ENCODE measurements at regions not wholly inside any gene's neighbourhood (a gene's known extent, or its start where the extent isn't known, plus 50 kb on each side); places are given as distances from the start of the nearest gene placed in this dataset.

DNA sequence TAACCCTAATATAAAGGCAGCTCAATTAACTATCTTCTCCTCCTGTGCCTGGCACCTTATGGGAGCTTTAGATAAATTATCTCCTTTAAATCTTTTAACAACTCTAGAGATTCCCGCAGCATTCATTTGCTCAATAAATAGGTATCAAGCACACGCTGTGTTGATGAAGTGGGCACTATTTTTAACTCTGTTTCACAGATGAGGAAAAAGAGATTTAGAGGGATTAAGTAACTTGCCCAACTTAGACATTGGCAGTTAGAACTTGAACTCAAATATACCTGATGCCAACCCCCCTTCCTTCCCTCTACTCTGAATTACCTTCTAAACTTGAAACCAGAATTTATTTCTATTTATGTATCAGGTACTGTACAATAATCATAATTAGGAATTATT, 112.4 kb downstream of the SH3TC2 start:
- no peak for DNase-seq (ENCODE audit: low spot score)
- no peak for TF ChIP-seq CTCF (conservative IDR thresholded peaks at IDR 0.05; ENCODE audit: low read depth)
- POLR2A ChIA-PET (ENCODE audit: low non-redundant PET), result no interaction called here
- CTCF ChIA-PET, result interaction anchor here (1.0 kb wide), 1 partner anchor 53 kb away, joined by 3 read pairs; no protein-coding TSS in a partner anchor
- H3K27ac ChIP-seq, result peak overlapping the region; percentile 84

GRCh38 chr5:148950892-148951291, 112.0 kb downstream of the SH3TC2 start:
- H3K27ac ChIP-seq, result no peak overlapping the region
- ChIA-PET CTCF (interaction anchor here (0.7 to 1.0 kb wide), 2 partner anchors 52 to 209 kb away, joined by 3 read pairs; no protein-coding TSS in a partner anchor), POLR2A (ENCODE audit: low non-redundant PET) (no interaction called here)
- TF ChIP-seq CTCF (conservative IDR thresholded peaks at IDR 0.05; ENCODE audit: low read depth), result no peak
- DNase-seq (ENCODE audit: low spot score), result no peak

DNA sequence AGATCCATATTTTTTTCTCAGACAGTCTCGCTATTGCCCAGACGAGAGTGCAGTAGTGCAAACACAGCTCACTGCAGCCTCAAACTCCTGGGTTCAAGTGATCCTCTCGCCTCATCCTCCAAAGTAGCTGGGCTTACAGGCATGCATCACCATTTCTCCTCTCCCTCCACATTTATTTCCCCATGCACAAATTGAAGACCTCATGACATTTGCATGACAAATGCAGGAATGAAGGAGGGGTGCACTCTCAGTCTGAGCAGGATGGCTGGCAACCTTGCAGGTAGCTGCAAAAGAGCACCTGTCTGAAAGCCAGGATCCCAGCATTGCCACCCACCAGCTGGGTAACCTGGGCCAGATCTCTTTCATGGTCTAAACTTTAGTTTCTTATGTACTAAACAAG, 111.2 kb downstream of the SH3TC2 start:
- CTCF ChIA-PET, result interaction anchor here (0.5 to 1.0 kb wide), 3 partner anchors 44 to 210 kb away, joined by 3 read pairs; no protein-coding TSS in a partner anchor
- POLR2A ChIA-PET (ENCODE audit: low non-redundant PET), result no interaction called here
- no peak for DNase-seq (ENCODE audit: low spot score)
- no peak for TF ChIP-seq CTCF (conservative IDR thresholded peaks at IDR 0.05; ENCODE audit: low read depth)
- H3K27ac ChIP-seq, result peak overlapping the region; percentile 8; the same call in 1 of the 2 replicates

DNA sequence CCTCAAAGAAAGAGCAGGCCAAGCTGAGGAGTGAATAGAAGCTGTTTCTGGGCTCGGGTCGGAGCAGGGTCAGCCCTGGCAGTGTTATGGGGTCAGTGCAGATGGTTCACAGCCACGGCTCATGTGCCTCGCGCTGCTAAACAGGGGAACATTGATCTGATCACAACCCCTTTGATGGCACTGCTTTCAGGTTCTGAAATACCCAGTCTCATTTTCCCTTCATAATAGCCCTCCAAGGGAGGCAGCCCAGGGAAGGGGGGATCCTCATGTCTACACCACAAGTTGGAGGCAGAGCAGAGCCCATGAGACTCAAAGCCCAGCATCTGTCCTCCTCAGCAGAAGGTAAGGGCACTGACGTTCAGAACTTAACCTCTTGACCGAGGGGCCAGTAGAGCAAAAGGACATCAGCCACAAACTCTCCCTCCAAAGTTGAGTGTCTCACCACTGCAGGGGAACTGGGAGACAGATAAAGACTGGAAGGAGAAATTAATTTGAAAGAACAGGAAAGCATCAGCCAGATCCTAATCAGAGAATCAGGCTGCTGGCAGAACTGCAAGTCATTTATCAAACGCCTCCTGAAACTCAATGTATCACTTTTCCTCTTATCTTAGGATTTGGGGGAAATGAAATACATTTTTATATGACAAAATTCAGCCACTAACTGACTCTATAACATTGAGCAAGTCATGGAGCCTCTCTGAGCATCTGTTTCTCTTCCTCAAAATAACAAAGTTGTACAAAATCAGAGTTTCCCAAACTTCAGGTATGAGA, 110.6 kb downstream of the SH3TC2 start:
- CTCF ChIA-PET, result no interaction called here
- DNase-seq (ENCODE audit: low spot score), result no peak
- peak overlapping the region; percentile 8; the same call in 1 of the 2 replicates for H3K27ac ChIP-seq
- POLR2A ChIA-PET (ENCODE audit: low non-redundant PET), result no interaction called here
- TF ChIP-seq CTCF (conservative IDR thresholded peaks at IDR 0.05; ENCODE audit: low read depth), result no peak

DNA sequence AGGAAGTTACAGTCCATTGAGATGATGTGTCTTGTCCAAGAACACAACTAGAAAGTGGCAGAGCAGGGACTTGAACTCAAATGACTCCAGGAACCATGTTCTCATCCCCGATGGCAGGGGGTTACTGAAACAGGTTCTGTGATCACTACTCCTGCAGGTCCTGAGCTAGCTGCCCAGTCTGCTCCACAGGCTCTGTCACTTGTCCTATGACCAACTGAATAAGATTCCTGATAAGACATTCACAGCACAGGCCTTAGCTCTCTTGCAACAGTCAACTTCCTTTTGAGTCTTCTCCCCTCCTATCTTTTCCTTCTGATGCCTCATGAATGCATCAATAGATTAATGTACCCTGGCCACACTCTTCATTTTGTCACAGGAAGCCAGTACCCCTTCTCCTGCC, 109.2 kb downstream of the SH3TC2 start:
- CTCF ChIA-PET, result no interaction called here
- POLR2A ChIA-PET (ENCODE audit: low non-redundant PET), result no interaction called here
- H3K27ac ChIP-seq, result no peak overlapping the region
- TF ChIP-seq CTCF (conservative IDR thresholded peaks at IDR 0.05; ENCODE audit: low read depth), result no peak
- no peak for DNase-seq (ENCODE audit: low spot score)
